GM23338 (cell line): ENCODE measurements at regions not wholly inside any gene's neighbourhood (a gene's known extent, or its start where the extent isn't known, plus 50 kb on each side); places are given as distances from the start of the nearest gene placed in this dataset.

ENCODE experiments used
- CREB1 ChIP-seq: fragments of 250-450 bp; sonication (Bioruptor Pico); IDR thresholded peaks from 2 replicates; pipeline ENCODE4 v1.5.0; 2020; ENCODE audit warnings: low read depth, mild to moderate bottlenecking, moderate library complexity
- EZH2 ChIP-seq: fragments of 200-600 bp; sonication (generic); IDR thresholded peaks from one replicate; pipeline ENCODE4 v1.8.0; 2017; ENCODE audit warnings: antibody characterized with exemption, mild to moderate bottlenecking, low read depth; ENCODE audit not compliant: unreplicated experiment
- EZH2phosphoT487 ChIP-seq: fragments of 200-600 bp; sonication (generic); IDR thresholded peaks from one replicate; pipeline ENCODE4 v1.8.1; 2018; ENCODE audit warnings: antibody characterized with exemption; ENCODE audit not compliant: unreplicated experiment
- JUNB ChIP-seq: IDR thresholded peaks from one replicate; pipeline ENCODE4 v1.6.1; 2016; ENCODE audit warnings: antibody characterized with exemption; ENCODE audit not compliant: unreplicated experiment
- NANOG ChIP-seq: IDR thresholded peaks from 2 replicates; pipeline ENCODE4 v1.6.1; 2016; ENCODE audit warnings: antibody characterized with exemption, borderline replicate concordance
- POLR2AphosphoS5 ChIP-seq: IDR thresholded peaks from 2 replicates; pipeline ENCODE4 v1.6.1; 2016; ENCODE audit warnings: antibody characterized with exemption, low read depth
- STAT1 ChIP-seq: IDR thresholded peaks from one replicate; pipeline ENCODE4 v1.6.1; 2016; ENCODE audit warnings: antibody characterized with exemption; ENCODE audit not compliant: unreplicated experiment
- TF ChIP-seq, protein P1 (sequence below), 2 experiments: fragments of 200-600 bp in 1 of 2; sonication (generic) in 1 of 2; conservative IDR thresholded peaks; 2 replicates each; pipeline versions ENCODE4 v1.5.1 to v1.6.1; 2016 to 2017; ENCODE audit warnings: antibody characterized with exemption in 2 of 2, low read depth in 2 of 2, mild to moderate bottlenecking in 2 of 2, moderate library complexity in 1 of 2
- TF ChIP-seq, protein P2 (sequence below): IDR thresholded peaks from 2 replicates; pipeline ENCODE4 v1.6.1; 2016; ENCODE audit warnings: antibody characterized with exemption
- TF ChIP-seq, protein P3 (sequence below): IDR thresholded peaks from one replicate; pipeline ENCODE4 v1.6.1; 2018; ENCODE audit warnings: antibody characterized with exemption; ENCODE audit not compliant: unreplicated experiment
- TF ChIP-seq, protein P4 (sequence below): fragments of 250-450 bp; sonication (Bioruptor Pico); IDR thresholded peaks from 2 replicates; pipeline ENCODE4 v1.5.0; 2020; ENCODE audit warnings: mild to moderate bottlenecking, moderate library complexity

DNA sequence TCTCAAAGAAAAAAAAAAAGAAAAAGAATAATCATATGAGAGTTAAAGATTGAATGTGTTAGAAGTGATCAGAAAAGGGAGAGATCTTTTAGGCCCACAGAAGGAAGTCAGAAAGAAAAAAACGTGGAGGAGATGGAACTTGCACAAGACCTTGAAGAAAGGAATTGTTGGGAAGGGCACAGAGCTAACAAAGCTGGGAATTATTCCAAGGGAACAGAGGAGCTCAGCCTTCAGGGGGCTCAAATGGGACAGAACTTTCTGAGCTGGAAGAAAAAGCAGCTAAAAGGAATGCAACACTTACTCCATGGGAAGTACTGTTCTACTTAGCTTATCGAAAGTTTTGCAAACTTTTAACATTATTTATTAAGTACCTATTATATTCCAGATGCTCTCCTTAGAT, 153.4 kb upstream of the ADRA1B start:
- TF ChIP-seq, protein P1, sequence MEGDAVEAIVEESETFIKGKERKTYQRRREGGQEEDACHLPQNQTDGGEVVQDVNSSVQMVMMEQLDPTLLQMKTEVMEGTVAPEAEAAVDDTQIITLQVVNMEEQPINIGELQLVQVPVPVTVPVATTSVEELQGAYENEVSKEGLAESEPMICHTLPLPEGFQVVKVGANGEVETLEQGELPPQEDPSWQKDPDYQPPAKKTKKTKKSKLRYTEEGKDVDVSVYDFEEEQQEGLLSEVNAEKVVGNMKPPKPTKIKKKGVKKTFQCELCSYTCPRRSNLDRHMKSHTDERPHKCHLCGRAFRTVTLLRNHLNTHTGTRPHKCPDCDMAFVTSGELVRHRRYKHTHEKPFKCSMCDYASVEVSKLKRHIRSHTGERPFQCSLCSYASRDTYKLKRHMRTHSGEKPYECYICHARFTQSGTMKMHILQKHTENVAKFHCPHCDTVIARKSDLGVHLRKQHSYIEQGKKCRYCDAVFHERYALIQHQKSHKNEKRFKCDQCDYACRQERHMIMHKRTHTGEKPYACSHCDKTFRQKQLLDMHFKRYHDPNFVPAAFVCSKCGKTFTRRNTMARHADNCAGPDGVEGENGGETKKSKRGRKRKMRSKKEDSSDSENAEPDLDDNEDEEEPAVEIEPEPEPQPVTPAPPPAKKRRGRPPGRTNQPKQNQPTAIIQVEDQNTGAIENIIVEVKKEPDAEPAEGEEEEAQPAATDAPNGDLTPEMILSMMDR (conservative IDR thresholded peaks at IDR 0.05; ENCODE audit: low read depth in 2 of 2) = no peak
- TF ChIP-seq EZH2 (no peak), CREB1 (CRISPR knock-in tag) (no peak), POLR2AphosphoS5 (no peak), NANOG (no peak), EZH2phosphoT487 (no peak), JUNB (no peak), STAT1 (no peak)
- TF ChIP-seq, protein P2, sequence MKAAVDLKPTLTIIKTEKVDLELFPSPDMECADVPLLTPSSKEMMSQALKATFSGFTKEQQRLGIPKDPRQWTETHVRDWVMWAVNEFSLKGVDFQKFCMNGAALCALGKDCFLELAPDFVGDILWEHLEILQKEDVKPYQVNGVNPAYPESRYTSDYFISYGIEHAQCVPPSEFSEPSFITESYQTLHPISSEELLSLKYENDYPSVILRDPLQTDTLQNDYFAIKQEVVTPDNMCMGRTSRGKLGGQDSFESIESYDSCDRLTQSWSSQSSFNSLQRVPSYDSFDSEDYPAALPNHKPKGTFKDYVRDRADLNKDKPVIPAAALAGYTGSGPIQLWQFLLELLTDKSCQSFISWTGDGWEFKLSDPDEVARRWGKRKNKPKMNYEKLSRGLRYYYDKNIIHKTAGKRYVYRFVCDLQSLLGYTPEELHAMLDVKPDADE = no peak
- TF ChIP-seq, protein P3, sequence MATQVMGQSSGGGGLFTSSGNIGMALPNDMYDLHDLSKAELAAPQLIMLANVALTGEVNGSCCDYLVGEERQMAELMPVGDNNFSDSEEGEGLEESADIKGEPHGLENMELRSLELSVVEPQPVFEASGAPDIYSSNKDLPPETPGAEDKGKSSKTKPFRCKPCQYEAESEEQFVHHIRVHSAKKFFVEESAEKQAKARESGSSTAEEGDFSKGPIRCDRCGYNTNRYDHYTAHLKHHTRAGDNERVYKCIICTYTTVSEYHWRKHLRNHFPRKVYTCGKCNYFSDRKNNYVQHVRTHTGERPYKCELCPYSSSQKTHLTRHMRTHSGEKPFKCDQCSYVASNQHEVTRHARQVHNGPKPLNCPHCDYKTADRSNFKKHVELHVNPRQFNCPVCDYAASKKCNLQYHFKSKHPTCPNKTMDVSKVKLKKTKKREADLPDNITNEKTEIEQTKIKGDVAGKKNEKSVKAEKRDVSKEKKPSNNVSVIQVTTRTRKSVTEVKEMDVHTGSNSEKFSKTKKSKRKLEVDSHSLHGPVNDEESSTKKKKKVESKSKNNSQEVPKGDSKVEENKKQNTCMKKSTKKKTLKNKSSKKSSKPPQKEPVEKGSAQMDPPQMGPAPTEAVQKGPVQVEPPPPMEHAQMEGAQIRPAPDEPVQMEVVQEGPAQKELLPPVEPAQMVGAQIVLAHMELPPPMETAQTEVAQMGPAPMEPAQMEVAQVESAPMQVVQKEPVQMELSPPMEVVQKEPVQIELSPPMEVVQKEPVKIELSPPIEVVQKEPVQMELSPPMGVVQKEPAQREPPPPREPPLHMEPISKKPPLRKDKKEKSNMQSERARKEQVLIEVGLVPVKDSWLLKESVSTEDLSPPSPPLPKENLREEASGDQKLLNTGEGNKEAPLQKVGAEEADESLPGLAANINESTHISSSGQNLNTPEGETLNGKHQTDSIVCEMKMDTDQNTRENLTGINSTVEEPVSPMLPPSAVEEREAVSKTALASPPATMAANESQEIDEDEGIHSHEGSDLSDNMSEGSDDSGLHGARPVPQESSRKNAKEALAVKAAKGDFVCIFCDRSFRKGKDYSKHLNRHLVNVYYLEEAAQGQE = no peak
- TF ChIP-seq, protein P4, sequence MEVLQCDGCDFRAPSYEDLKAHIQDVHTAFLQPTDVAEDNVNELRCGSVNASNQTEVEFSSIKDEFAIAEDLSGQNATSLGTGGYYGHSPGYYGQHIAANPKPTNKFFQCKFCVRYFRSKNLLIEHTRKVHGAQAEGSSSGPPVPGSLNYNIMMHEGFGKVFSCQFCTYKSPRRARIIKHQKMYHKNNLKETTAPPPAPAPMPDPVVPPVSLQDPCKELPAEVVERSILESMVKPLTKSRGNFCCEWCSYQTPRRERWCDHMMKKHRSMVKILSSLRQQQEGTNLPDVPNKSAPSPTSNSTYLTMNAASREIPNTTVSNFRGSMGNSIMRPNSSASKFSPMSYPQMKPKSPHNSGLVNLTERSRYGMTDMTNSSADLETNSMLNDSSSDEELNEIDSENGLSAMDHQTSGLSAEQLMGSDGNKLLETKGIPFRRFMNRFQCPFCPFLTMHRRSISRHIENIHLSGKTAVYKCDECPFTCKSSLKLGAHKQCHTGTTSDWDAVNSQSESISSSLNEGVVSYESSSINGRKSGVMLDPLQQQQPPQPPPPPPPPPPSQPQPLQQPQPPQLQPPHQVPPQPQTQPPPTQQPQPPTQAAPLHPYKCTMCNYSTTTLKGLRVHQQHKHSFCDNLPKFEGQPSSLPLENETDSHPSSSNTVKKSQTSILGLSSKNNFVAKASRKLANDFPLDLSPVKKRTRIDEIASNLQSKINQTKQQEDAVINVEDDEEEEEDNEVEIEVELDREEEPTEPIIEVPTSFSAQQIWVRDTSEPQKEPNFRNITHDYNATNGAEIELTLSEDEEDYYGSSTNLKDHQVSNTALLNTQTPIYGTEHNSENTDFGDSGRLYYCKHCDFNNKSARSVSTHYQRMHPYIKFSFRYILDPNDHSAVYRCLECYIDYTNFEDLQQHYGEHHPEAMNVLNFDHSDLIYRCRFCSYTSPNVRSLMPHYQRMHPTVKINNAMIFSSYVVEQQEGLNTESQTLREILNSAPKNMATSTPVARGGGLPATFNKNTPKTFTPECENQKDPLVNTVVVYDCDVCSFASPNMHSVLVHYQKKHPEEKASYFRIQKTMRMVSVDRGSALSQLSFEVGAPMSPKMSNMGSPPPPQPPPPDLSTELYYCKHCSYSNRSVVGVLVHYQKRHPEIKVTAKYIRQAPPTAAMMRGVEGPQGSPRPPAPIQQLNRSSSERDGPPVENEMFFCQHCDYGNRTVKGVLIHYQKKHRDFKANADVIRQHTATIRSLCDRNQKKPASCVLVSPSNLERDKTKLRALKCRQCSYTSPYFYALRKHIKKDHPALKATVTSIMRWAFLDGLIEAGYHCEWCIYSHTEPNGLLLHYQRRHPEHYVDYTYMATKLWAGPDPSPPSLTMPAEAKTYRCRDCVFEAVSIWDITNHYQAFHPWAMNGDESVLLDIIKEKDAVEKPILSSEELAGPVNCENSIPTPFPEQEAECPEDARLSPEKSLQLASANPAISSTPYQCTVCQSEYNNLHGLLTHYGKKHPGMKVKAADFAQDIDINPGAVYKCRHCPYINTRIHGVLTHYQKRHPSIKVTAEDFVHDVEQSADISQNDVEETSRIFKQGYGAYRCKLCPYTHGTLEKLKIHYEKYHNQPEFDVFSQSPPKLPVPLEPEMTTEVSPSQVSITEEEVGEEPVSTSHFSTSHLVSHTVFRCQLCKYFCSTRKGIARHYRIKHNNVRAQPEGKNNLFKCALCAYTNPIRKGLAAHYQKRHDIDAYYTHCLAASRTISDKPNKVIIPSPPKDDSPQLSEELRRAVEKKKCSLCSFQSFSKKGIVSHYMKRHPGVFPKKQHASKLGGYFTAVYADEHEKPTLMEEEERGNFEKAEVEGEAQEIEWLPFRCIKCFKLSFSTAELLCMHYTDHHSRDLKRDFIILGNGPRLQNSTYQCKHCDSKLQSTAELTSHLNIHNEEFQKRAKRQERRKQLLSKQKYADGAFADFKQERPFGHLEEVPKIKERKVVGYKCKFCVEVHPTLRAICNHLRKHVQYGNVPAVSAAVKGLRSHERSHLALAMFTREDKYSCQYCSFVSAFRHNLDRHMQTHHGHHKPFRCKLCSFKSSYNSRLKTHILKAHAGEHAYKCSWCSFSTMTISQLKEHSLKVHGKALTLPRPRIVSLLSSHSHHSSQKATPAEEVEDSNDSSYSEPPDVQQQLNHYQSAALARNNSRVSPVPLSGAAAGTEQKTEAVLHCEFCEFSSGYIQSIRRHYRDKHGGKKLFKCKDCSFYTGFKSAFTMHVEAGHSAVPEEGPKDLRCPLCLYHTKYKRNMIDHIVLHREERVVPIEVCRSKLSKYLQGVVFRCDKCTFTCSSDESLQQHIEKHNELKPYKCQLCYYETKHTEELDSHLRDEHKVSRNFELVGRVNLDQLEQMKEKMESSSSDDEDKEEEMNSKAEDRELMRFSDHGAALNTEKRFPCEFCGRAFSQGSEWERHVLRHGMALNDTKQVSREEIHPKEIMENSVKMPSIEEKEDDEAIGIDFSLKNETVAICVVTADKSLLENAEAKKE (CRISPR knock-in tag) = no peak
